ENCODE measurements at regions not wholly inside any gene's neighbourhood (a gene's known extent, or its start where the extent isn't known, plus 50 kb on each side); places are given as distances from the start of the nearest gene placed in this dataset.
"Not testable (repeated sequence)": the region's sequence is repeated elsewhere in the genome, so short reads cannot be mapped to it uniquely, and the experiment has no call there.

GRCh38 chr4:75321484-75321883 is 192.7 kb downstream of the RCHY1 start:
- H3K4me3 ChIP-seq (replicated peaks in 1 of 3; ENCODE audit: insufficient read depth in 1 of 3, low read depth in 1 of 3, low read length in 3 of 3), result no peak overlapping the region
- intact Hi-C loops (cut with micrococcal nuclease), result no loop called here
- no peaks in the 10 kb centered on the region for H3K27me3 ChIP-seq (ENCODE audit: control insufficient read depth in 2 of 2, insufficient read depth in 2 of 2, low read length in 2 of 2)
- no peaks in the 10 kb centered on the region for H4K20me1 ChIP-seq (replicated peaks; ENCODE audit: control insufficient read depth, extremely low read depth, insufficient read depth, low read length)
- ChIA-PET POLR2A (no interaction called here), CTCF (no interaction called here)
- no peak overlapping the region for H2AFZ ChIP-seq (ENCODE audit: low read depth, low read length)
- H3K4me1 ChIP-seq (ENCODE audit: control insufficient read depth, extremely low read depth, insufficient read depth, low read length), result no peaks in the 10 kb centered on the region
- H3K9me3 ChIP-seq (replicated peaks; ENCODE audit: control insufficient read depth, insufficient read depth, low read length), result no peaks in the 10 kb centered on the region
- DNase-seq (ENCODE audit: low read depth, low spot score), result no peak
- no peak for TF ChIP-seq FOS (IDR thresholded peaks at IDR 0.05; ENCODE audit: borderline replicate concordance, insufficient read depth, low read length)
- TF ChIP-seq CTCF (IDR thresholded peaks at IDR 0.05; ENCODE audit: extremely low read depth in 1 of 2, insufficient read depth in 1 of 2, low read depth in 1 of 2, low read length in 2 of 2), result no peak
- TF ChIP-seq EZH2 (IDR thresholded peaks at IDR 0.05; ENCODE audit: borderline replicate concordance, low read depth, low read length, severe bottlenecking), result no peak
- no peak for TF ChIP-seq GATA2 (IDR thresholded peaks at IDR 0.05; ENCODE audit: insufficient read depth, insufficient read length, low read depth, low read length)
- no peak for FAIRE-seq
- no peaks in the 10 kb centered on the region for H3K79me2 ChIP-seq (ENCODE audit: control insufficient read depth, insufficient read depth, low read length)
- no peak overlapping the region for H3K27ac ChIP-seq (ENCODE audit: insufficient read depth, low read depth, low read length)
- H3K4me2 ChIP-seq (ENCODE audit: insufficient read depth, low read length), result no peak overlapping the region
- H3K9me1 ChIP-seq (replicated peaks; ENCODE audit: control insufficient read depth, extremely low read depth, insufficient read depth, low read length), result no peaks in the 10 kb centered on the region
- no peak overlapping the region for H3K9ac ChIP-seq (replicated peaks; ENCODE audit: extremely low read depth, insufficient read depth, low read length)
- no TSS peak for BruUV-seq (replicated peaks)
- H3K36me3 ChIP-seq (ENCODE audit: control insufficient read depth in 2 of 2, extremely low read depth in 1 of 2, insufficient read depth in 2 of 2, low read length in 2 of 2), result no peaks in the 10 kb centered on the region
- dilution Hi-C loops (cut with MboI; ENCODE audit: extremely low pct_ligation_motif_present, low sequenced_read_pairs), result no loop called here

GRCh38 chr4:75317641-75318040 is 196.6 kb downstream of the RCHY1 start:
- H3K36me3 ChIP-seq (ENCODE audit: control insufficient read depth in 2 of 2, extremely low read depth in 1 of 2, insufficient read depth in 2 of 2, low read length in 2 of 2); H3K79me2 ChIP-seq (ENCODE audit: control insufficient read depth, insufficient read depth, low read length); intact Hi-C loops (cut with micrococcal nuclease); dilution Hi-C loops (cut with MboI; ENCODE audit: extremely low pct_ligation_motif_present, low sequenced_read_pairs); H3K4me1 ChIP-seq (ENCODE audit: control insufficient read depth, extremely low read depth, insufficient read depth, low read length); POLR2A ChIA-PET; CTCF ChIA-PET; H3K27me3 ChIP-seq (ENCODE audit: control insufficient read depth in 2 of 2, insufficient read depth in 2 of 2, low read length in 2 of 2); H3K9ac ChIP-seq (replicated peaks; ENCODE audit: extremely low read depth, insufficient read depth, low read length); H3K9me1 ChIP-seq (replicated peaks; ENCODE audit: control insufficient read depth, extremely low read depth, insufficient read depth, low read length); BruUV-seq (replicated peaks); H3K27ac ChIP-seq (ENCODE audit: insufficient read depth, low read depth, low read length); DNase-seq (ENCODE audit: low read depth, low spot score); H3K4me3 ChIP-seq (replicated peaks in 1 of 3; ENCODE audit: insufficient read depth in 1 of 3, low read depth in 1 of 3, low read length in 3 of 3); FAIRE-seq; H3K4me2 ChIP-seq (ENCODE audit: insufficient read depth, low read length); H2AFZ ChIP-seq (ENCODE audit: low read depth, low read length); H3K9me3 ChIP-seq (replicated peaks; ENCODE audit: control insufficient read depth, insufficient read depth, low read length); H4K20me1 ChIP-seq (replicated peaks; ENCODE audit: control insufficient read depth, extremely low read depth, insufficient read depth, low read length): not testable (repeated sequence)

Measured in endothelial cell of umbilical vein (primary cell).